Nephron progenitor cell (in vitro differentiated cells): ENCODE measurements at regions not wholly inside any gene's neighbourhood (a gene's known extent, or its start where the extent isn't known, plus 50 kb on each side); places are given as distances from the start of the nearest gene placed in this dataset.

Source experiments
- DNase-seq: peaks from one replicate; pipeline ENCODE4 v3.0.0; 2021
- H3K27ac Mint-ChIP-seq: 2 replicates; pipeline ENCODE4 v1.8.0; 2021; ENCODE audit warnings: mild to moderate bottlenecking, moderate library complexity, mixed read lengths
- H3K27me3 Mint-ChIP-seq: 2 replicates; pipeline ENCODE4 v1.8.0; 2021; ENCODE audit warnings: mild to moderate bottlenecking, low read depth, mixed read lengths; ENCODE audit not compliant: poor library complexity
- H3K36me3 Mint-ChIP-seq: 2 replicates; pipeline ENCODE4 v1.8.0; 2021; ENCODE audit warnings: low read depth, mixed read lengths
- H3K4me1 Mint-ChIP-seq: 2 replicates; pipeline ENCODE4 v1.8.0; 2021; ENCODE audit warnings: mixed read lengths
- H3K4me3 Mint-ChIP-seq: 2 replicates; pipeline ENCODE4 v1.8.0; 2021; ENCODE audit warnings: mild to moderate bottlenecking, moderate library complexity, mixed read lengths
- H3K9me3 Mint-ChIP-seq: 2 replicates; pipeline ENCODE4 v1.8.0; 2021; ENCODE audit warnings: mild to moderate bottlenecking, moderate library complexity, mixed read lengths
- TF ChIP-seq, protein P1 (sequence below): fragments of 200-600 bp; sonication (generic); IDR thresholded peaks from 2 replicates; pipeline ENCODE4 v1.5.0; 2021; ENCODE audit warnings: antibody characterized with exemption

DNA sequence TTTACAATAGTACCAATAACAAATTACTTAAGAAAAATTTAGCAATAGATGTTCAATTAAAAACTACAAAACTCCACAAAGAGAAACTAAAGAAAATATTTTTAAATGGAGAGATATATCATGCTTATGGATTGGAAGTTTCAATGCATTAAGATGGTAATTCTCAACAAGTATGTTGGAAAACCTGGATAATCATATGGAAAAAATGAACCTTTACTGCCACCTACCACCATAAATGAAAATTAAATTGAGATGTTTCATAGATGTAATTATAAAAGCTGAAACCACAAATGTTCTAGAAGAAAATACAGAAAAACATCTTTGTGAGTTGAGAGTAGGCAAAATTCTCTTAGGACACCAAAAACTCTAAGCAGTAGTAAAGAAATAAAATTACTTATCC, 121.7 kb downstream of the ANKRD18B start:
- H3K36me3 Mint-ChIP-seq = no peaks in the 10 kb centered on the region
- no peaks in the 10 kb centered on the region for H3K4me1 Mint-ChIP-seq
- TF ChIP-seq, protein P1, sequence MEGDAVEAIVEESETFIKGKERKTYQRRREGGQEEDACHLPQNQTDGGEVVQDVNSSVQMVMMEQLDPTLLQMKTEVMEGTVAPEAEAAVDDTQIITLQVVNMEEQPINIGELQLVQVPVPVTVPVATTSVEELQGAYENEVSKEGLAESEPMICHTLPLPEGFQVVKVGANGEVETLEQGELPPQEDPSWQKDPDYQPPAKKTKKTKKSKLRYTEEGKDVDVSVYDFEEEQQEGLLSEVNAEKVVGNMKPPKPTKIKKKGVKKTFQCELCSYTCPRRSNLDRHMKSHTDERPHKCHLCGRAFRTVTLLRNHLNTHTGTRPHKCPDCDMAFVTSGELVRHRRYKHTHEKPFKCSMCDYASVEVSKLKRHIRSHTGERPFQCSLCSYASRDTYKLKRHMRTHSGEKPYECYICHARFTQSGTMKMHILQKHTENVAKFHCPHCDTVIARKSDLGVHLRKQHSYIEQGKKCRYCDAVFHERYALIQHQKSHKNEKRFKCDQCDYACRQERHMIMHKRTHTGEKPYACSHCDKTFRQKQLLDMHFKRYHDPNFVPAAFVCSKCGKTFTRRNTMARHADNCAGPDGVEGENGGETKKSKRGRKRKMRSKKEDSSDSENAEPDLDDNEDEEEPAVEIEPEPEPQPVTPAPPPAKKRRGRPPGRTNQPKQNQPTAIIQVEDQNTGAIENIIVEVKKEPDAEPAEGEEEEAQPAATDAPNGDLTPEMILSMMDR = no peak
- H3K9me3 Mint-ChIP-seq = peaks cover 18% of the 10 kb centered on the region
- peaks cover 42% of the 10 kb centered on the region for H3K27me3 Mint-ChIP-seq
- no peak overlapping the region for H3K27ac Mint-ChIP-seq
- no peak for DNase-seq
- no peak overlapping the region for H3K4me3 Mint-ChIP-seq

DNA sequence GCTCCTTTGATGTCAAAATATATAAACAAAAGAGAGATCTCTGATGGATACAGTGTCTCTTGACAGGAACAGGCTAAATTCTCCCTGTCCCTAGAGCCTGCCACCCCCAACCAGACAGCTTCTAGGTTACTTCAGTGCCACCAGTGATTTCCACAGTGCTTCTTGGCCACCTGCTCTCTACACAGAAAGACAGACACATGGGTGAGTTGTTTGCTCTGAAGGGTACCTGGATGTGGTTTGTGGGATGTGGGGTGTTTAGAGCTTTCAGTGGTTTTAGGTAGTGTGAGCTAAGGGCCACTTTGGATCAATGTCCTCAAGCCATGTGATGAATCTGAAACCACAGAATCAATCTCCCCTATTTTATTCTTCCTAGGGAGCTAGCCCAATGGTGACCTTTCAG, 125.4 kb downstream of the ANKRD18B start:
- no peak overlapping the region for H3K27ac Mint-ChIP-seq
- H3K36me3 Mint-ChIP-seq = no peaks in the 10 kb centered on the region
- DNase-seq = no peak
- TF ChIP-seq, protein P1 = no peak
- no peaks in the 10 kb centered on the region for H3K9me3 Mint-ChIP-seq
- H3K4me1 Mint-ChIP-seq = no peaks in the 10 kb centered on the region
- H3K4me3 Mint-ChIP-seq = no peak overlapping the region
- H3K27me3 Mint-ChIP-seq = peaks cover 36% of the 10 kb centered on the region

DNA sequence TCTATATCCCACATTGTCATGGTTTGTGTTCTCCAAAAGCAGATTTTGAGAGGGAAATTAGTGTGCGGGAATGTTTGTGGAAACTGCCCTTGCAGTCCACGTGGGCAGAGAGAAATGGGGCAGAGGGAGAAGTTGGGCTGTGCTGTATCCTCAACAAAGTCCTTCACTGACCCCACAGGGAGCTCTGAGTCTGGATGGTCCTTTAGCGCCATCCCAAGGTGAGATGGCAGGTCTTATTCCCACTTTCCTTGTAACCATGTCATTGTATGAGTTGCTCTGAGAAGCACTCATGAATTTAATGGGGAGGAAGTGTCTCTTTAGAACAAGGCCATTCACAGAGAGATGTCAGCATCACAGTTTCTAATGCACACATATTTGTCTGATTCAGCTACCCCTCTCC, 127.1 kb downstream of the ANKRD18B start:
- Mint-ChIP-seq H3K4me1 (no peaks in the 10 kb centered on the region), H3K27ac (no peak overlapping the region), H3K27me3 (peaks cover 41% of the 10 kb centered on the region), H3K36me3 (no peaks in the 10 kb centered on the region), H3K9me3 (no peaks in the 10 kb centered on the region), H3K4me3 (no peak overlapping the region)
- no peak for DNase-seq
- TF ChIP-seq, protein P1 = no peak

DNA sequence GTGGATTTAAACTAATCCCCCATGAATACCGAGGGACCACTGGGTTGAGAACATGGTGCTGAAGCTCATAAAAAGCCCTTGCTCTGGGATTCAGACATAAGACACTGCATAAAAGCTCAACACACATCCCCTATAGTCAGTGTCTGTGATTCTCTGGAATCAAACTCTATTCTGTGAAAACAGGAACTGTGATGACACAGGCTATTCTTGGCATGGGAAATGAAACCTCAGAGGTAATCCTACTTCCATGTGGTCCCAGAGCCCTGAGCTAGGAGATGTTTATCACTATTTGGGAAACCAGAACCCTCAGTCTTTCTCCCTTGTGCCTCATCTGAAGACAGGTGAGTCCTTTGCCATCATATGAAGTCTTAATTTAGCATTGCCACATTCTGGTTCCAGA, 135.4 kb upstream of the PRSS3 start:
- Mint-ChIP-seq H3K4me1 (no peaks in the 10 kb centered on the region), H3K4me3 (no peak overlapping the region), H3K27me3 (peaks cover 28% of the 10 kb centered on the region), H3K9me3 (no peaks in the 10 kb centered on the region), H3K36me3 (no peaks in the 10 kb centered on the region), H3K27ac (no peak overlapping the region)
- TF ChIP-seq, protein P1 = no peak
- DNase-seq = no peak

DNA sequence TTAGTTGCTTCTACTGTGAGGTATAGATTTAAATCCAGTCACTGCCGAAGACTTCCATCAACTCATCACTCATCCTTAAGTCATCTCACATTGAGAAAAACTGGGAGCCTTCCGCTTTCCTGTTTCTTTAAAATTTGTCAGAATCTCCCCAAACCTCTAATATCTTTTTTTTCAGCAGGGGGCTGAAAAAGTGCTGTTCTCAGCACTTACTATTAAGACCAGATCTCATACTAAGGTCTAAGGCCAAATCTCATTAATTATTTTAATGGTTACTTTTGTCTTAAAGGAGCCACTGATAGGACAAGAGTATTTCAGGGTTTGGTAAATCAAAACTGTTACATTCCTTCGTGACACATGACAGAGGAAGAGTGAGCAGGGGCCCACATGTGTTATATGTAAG, 134.6 kb upstream of the PRSS3 start:
- TF ChIP-seq, protein P1 = no peak
- Mint-ChIP-seq H3K36me3 (no peaks in the 10 kb centered on the region), H3K9me3 (no peaks in the 10 kb centered on the region), H3K27me3 (peaks cover 23% of the 10 kb centered on the region), H3K4me3 (no peak overlapping the region), H3K27ac (no peak overlapping the region), H3K4me1 (no peaks in the 10 kb centered on the region)
- DNase-seq = no peak

DNA sequence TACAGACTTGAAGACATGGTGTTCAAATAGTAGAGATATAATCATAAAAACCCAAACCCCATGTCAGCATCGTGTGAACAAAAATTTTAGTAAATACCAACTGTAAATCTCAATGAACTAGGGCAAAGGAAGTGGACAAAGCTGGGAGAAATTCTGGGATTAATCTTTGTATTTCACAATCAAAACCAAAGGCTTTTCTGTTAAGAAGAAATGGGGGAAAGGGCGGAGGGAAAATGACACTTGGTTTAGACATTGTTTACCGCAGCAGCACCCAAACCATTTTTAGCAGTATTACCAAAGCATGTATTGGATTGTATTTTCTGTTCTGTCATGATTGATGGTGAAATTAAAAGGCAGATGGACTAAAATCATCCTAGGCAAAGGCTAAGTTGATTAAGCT, 134.2 kb upstream of the PRSS3 start:
- Mint-ChIP-seq H3K9me3 (peaks cover 3% of the 10 kb centered on the region), H3K27ac (no peak overlapping the region), H3K4me1 (no peaks in the 10 kb centered on the region), H3K4me3 (no peak overlapping the region), H3K27me3 (peaks cover 23% of the 10 kb centered on the region), H3K36me3 (no peaks in the 10 kb centered on the region)
- TF ChIP-seq, protein P1 = no peak
- no peak for DNase-seq
